Fibroblast of villous mesenchyme (primary cell): ENCODE measurements at regions not wholly inside any gene's neighbourhood (a gene's known extent, or its start where the extent isn't known, plus 50 kb on each side); places are given as distances from the start of the nearest gene placed in this dataset.

Experiments used
- DNase-seq: peaks from one replicate; pipeline ENCODE4 v3.0.0-alpha.2; 2010; ENCODE audit warnings: low read depth
- H3K4me3 ChIP-seq: 2 replicates; pipeline ENCODE4 v1.5.1; 2011; ENCODE audit warnings: low read depth, mild to moderate bottlenecking, low read length
- CTCF ChIP-seq: IDR thresholded peaks from 2 replicates; pipeline ENCODE4 v1.5.1; 2012; ENCODE audit warnings: low read depth, mild to moderate bottlenecking, low read length; ENCODE audit not compliant: insufficient read depth

- no peak for DNase-seq
- TF ChIP-seq CTCF, result no peak
Measured at GRCh38 chr4:7118013-7118832, 50.4 kb upstream of the GRPEL1 start.

More at GRCh38 chr4:7118013-7118832, 50.4 kb upstream of the GRPEL1 start:
- H3K4me3 ChIP-seq, result no peak overlapping the region
